Caco-2 (cell line): ENCODE measurements at regions not wholly inside any gene's neighbourhood (a gene's known extent, or its start where the extent isn't known, plus 50 kb on each side); places are given as distances from the start of the nearest gene placed in this dataset.

Source experiments
- BruUV-seq: library from RNA; stranded (reverse); fragments of 400-500 nt; replicated peaks from 2 replicates; lab custom pipeline; 2021; lab: Mats Ljungman, UMichigan
- CTCF ChIA-PET: fragments of 300-600 bp; sonication (Branson Sonifier 250); formaldehyde crosslinking; loops from one replicate; lab custom pipeline; 2022; ENCODE audit warnings: antibody characterized with exemption; lab: Charles Lee
- POLR2A ChIA-PET: fragments of 300-600 bp; sonication (Branson Sonifier 250); formaldehyde crosslinking; loops from one replicate; lab custom pipeline; 2022; ENCODE audit warnings: antibody characterized with exemption; lab: Charles Lee
- DNase-seq, 2 experiments: peaks; one replicate each; pipeline versions ENCODE4 v3.0.0 to v3.0.0-alpha.2; 2020 to 2022
- H3K27me3 ChIP-seq: replicated peaks from 2 replicates; pipeline ENCODE4 v1.6.0; 2011; ENCODE audit warnings: low read length; ENCODE audit not compliant: control insufficient read depth, insufficient read depth
- H3K36me3 ChIP-seq: 2 replicates; pipeline ENCODE4 v1.5.1; 2011; ENCODE audit warnings: low read length; ENCODE audit not compliant: control insufficient read depth, insufficient read depth
- H3K4me1 ChIP-seq: fragments of 250-450 bp; sonication (Bioruptor Pico); 2 replicates; pipeline ENCODE4 v1.5.1; 2020; ENCODE audit warnings: mild to moderate bottlenecking
- H3K4me3 ChIP-seq: 2 replicates; pipeline ENCODE4 v1.5.1; 2011; ENCODE audit warnings: low read depth, mild to moderate bottlenecking, control low read depth, low read length
- H3K9me3 ChIP-seq: fragments of 250-450 bp; sonication (Bioruptor Pico); 2 replicates; pipeline ENCODE4 v1.5.1; 2020; ENCODE audit warnings: mild to moderate bottlenecking, moderate library complexity
- H3K27ac Mint-ChIP-seq: one replicate; pipeline ENCODE4 v1.8.0; 2022; ENCODE audit warnings: mixed read lengths; ENCODE audit not compliant: unreplicated experiment
- H3K27me3 Mint-ChIP-seq: one replicate; pipeline ENCODE4 v1.8.0; 2022; ENCODE audit warnings: mixed read lengths; ENCODE audit not compliant: insufficient read depth, unreplicated experiment
- H3K36me3 Mint-ChIP-seq: one replicate; pipeline ENCODE4 v1.8.0; 2022; ENCODE audit warnings: mild to moderate bottlenecking, mixed read lengths; ENCODE audit not compliant: insufficient read depth, unreplicated experiment
- H3K4me1 Mint-ChIP-seq: one replicate; pipeline ENCODE4 v1.8.0; 2022; ENCODE audit warnings: low read depth, mixed read lengths; ENCODE audit not compliant: unreplicated experiment
- H3K4me3 Mint-ChIP-seq: one replicate; pipeline ENCODE4 v1.8.0; 2022; ENCODE audit warnings: mild to moderate bottlenecking, moderate library complexity, mixed read lengths; ENCODE audit not compliant: unreplicated experiment
- H3K9me3 Mint-ChIP-seq: one replicate; pipeline ENCODE4 v1.8.0; 2022; ENCODE audit warnings: mixed read lengths; ENCODE audit not compliant: unreplicated experiment
- intact Hi-C: fragments of 100-400 bp; cut with micrococcal nuclease; formaldehyde crosslinking; loops from one replicate; pipeline ENCODE4 v1.10.0; 2022; ENCODE audit not compliant: unreplicated experiment
- TF ChIP-seq, protein P1 (sequence below), 2 experiments: fragments of 200-600 bp in 1 of 2; IDR thresholded peaks; 1 replicate in 1 of 2; 2 replicates in 1 of 2; pipeline versions ENCODE4 v1.5.1 to v1.8.0; 2011 to 2022; ENCODE audit warnings: antibody characterized with exemption in 1 of 2, control low read depth in 1 of 2, inconsistent platforms in 1 of 2, low read depth in 1 of 2, low read length in 1 of 2, mild to moderate bottlenecking in 1 of 2, moderate library complexity in 1 of 2; ENCODE audit not compliant: insufficient read depth in 1 of 2, severe bottlenecking in 1 of 2, unreplicated experiment in 1 of 2

DNA sequence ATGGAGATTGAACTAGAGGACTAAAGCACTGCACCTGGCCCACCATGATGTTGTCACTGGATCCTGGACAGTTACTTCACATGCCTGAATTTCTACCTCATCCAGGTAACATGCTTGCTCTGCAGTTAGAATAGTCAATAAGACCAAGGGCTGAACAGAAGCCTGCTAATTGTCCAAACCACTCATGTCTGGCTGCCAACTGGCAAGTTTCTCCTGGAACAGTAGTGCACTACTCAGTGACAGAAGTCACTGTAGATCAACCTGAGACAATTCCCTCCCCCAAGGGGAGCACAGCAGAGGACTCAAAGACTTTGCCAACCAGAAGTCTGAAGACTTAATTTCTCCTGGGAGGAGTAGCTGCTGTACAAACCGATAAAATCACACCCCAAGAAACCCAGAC is 454.6 kb upstream of the MARCKS start:
- Mint-ChIP-seq H3K4me3 (no peak overlapping the region), H3K9me3 (no peaks in the 10 kb centered on the region), H3K4me1 (no peaks in the 10 kb centered on the region), H3K27ac (no peak overlapping the region), H3K36me3 (no peaks in the 10 kb centered on the region), H3K27me3 (no peaks in the 10 kb centered on the region)
- H3K27me3 ChIP-seq: no peaks in the 10 kb centered on the region
- H3K9me3 ChIP-seq: no peaks in the 10 kb centered on the region
- TF ChIP-seq, protein P1, sequence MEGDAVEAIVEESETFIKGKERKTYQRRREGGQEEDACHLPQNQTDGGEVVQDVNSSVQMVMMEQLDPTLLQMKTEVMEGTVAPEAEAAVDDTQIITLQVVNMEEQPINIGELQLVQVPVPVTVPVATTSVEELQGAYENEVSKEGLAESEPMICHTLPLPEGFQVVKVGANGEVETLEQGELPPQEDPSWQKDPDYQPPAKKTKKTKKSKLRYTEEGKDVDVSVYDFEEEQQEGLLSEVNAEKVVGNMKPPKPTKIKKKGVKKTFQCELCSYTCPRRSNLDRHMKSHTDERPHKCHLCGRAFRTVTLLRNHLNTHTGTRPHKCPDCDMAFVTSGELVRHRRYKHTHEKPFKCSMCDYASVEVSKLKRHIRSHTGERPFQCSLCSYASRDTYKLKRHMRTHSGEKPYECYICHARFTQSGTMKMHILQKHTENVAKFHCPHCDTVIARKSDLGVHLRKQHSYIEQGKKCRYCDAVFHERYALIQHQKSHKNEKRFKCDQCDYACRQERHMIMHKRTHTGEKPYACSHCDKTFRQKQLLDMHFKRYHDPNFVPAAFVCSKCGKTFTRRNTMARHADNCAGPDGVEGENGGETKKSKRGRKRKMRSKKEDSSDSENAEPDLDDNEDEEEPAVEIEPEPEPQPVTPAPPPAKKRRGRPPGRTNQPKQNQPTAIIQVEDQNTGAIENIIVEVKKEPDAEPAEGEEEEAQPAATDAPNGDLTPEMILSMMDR (IDR thresholded peaks at IDR 0.05; ENCODE audit: insufficient read depth in 1 of 2, low read depth in 1 of 2, low read length in 1 of 2, severe bottlenecking in 1 of 2, unreplicated experiment in 1 of 2): no peak
- no peaks in the 10 kb centered on the region for H3K36me3 ChIP-seq
- intact Hi-C loops: no loop called here
- no peak overlapping the region for H3K4me3 ChIP-seq
- H3K4me1 ChIP-seq: no peaks in the 10 kb centered on the region
- CTCF ChIA-PET: interaction anchor here (0.6 kb wide), 1 partner anchor 93 kb away, joined by 3 read pairs; no protein-coding TSS in a partner anchor
- no TSS peak for BruUV-seq
- POLR2A ChIA-PET: no interaction called here
- DNase-seq: no peak

DNA sequence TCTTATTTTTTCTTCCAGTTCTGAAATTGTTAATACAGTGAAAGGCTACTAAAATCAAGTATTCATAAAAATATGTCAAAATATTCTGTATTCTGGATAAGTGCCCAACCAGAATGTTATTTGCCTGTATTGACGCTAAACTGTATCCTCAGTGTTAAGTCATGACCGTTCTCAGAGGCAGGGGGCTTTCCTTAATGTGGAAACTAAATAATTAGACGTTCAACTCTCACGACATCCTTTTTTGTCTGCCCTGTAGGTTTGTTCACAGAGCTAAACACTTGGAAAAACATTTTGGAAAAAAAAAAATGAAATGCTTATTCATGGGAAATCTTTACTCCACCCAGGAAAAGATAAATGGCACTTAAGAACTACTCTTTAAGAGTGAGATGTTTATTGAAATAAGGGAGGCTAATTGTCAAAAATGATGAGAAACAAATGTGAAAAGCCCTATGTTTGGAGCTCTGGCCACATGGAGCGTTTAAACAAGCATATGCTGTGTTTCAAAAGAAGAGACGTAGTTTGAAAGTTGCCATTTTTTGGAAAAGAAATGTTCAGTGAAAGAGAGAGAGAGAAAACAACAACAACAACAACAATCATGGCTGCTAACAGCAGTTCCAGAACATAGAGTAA is 453.1 kb upstream of the MARCKS start:
- Mint-ChIP-seq H3K4me3 (no peak overlapping the region), H3K27me3 (no peaks in the 10 kb centered on the region), H3K4me1 (no peaks in the 10 kb centered on the region), H3K9me3 (no peaks in the 10 kb centered on the region), H3K27ac (no peak overlapping the region), H3K36me3 (no peaks in the 10 kb centered on the region)
- no peak overlapping the region for H3K4me3 ChIP-seq
- no TSS peak for BruUV-seq
- no peak for DNase-seq
- no peaks in the 10 kb centered on the region for H3K36me3 ChIP-seq
- no peaks in the 10 kb centered on the region for H3K4me1 ChIP-seq
- H3K27me3 ChIP-seq: no peaks in the 10 kb centered on the region
- POLR2A ChIA-PET: no interaction called here
- TF ChIP-seq, protein P1 (IDR thresholded peaks at IDR 0.05; ENCODE audit: insufficient read depth in 1 of 2, low read depth in 1 of 2, low read length in 1 of 2, severe bottlenecking in 1 of 2, unreplicated experiment in 1 of 2): no peak
- CTCF ChIA-PET: no interaction called here
- H3K9me3 ChIP-seq: no peaks in the 10 kb centered on the region
- intact Hi-C loops: no loop called here

DNA sequence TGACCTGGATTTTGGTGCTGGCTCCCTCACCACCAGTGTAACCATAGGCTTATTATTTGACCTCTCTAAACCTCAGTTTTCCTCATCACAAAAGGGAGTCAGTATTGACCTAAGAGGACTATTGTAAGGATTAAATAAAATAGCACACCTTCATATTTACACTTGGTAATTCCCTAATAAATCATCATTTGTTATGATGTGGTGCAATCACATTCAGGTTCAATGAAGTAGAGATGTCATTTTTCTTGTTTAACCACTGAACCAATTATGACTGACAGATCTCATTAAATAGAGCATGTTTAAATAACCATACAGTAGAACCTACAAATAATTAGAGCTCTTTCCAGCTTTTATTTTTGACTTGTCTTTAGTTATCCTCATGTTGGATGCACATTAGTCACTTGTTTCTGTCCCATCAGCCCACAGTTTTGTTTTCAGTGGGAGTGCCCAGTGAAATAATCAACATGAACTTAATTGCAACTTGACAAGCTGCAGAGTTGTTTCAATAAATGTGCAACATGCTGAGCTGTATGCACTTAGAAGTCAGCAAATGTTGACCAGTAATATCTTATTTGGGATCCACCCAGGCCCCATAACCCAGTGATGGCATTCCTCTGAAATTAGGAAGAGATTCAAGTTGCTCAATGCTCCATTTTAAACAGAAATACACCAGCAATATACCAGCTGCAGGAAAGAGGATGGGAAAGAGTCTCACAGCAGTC is 451.7 kb upstream of the MARCKS start:
- H3K4me3 Mint-ChIP-seq: no peak overlapping the region
- intact Hi-C loops: no loop called here
- H3K27me3 Mint-ChIP-seq: no peaks in the 10 kb centered on the region
- no peaks in the 10 kb centered on the region for H3K36me3 ChIP-seq
- ChIA-PET CTCF (no interaction called here), POLR2A (no interaction called here)
- no peak overlapping the region for H3K4me3 ChIP-seq
- DNase-seq: no peak
- TF ChIP-seq, protein P1 (IDR thresholded peaks at IDR 0.05; ENCODE audit: insufficient read depth in 1 of 2, low read depth in 1 of 2, low read length in 1 of 2, severe bottlenecking in 1 of 2, unreplicated experiment in 1 of 2): no peak
- BruUV-seq: no TSS peak
- peaks cover 3% of the 10 kb centered on the region for H3K4me1 Mint-ChIP-seq
- H3K4me1 ChIP-seq: no peaks in the 10 kb centered on the region
- H3K27me3 ChIP-seq: no peaks in the 10 kb centered on the region
- H3K27ac Mint-ChIP-seq: no peak overlapping the region
- no peaks in the 10 kb centered on the region for H3K36me3 Mint-ChIP-seq
- H3K9me3 ChIP-seq: no peaks in the 10 kb centered on the region
- no peaks in the 10 kb centered on the region for H3K9me3 Mint-ChIP-seq
